Esophagus squamous epithelium (tissue), 4 donors: ENCODE measurements at regions not wholly inside any gene's neighbourhood (a gene's known extent, or its start where the extent isn't known, plus 50 kb on each side); places are given as distances from the start of the nearest gene placed in this dataset.

Experiments used
- CTCF ChIP-seq, 6 experiments: fragments of 450-650 bp in 4 of 6; fragments of 200-600 bp in 2 of 6; sonication (generic) in 2 of 6; IDR thresholded peaks; one replicate each; pipeline ENCODE4 v1.5.1; 2016 to 2019; ENCODE audit warnings: antibody characterized with exemption in 6 of 6, mild to moderate bottlenecking in 4 of 6, moderate library complexity in 4 of 6
- POLR2A ChIP-seq, 4 donors: fragments of 450-650 bp; IDR thresholded peaks; one replicate each; pipeline ENCODE4 v1.6.1; 2017; ENCODE audit warnings: antibody characterized with exemption in 4 of 4, mild to moderate bottlenecking in 4 of 4, moderate library complexity in 3 of 4

GRCh38 chr12:124395284-124395752 is 100.4 kb downstream of the RFLNA start:
- TF ChIP-seq CTCF (IDR thresholded peaks at IDR 0.05) (no peak), POLR2A (IDR thresholded peaks at IDR 0.05) (no peak)
